ENCODE measurements at regions not wholly inside any gene's neighbourhood (a gene's known extent, or its start where the extent isn't known, plus 50 kb on each side); places are given as distances from the start of the nearest gene placed in this dataset.

DNA sequence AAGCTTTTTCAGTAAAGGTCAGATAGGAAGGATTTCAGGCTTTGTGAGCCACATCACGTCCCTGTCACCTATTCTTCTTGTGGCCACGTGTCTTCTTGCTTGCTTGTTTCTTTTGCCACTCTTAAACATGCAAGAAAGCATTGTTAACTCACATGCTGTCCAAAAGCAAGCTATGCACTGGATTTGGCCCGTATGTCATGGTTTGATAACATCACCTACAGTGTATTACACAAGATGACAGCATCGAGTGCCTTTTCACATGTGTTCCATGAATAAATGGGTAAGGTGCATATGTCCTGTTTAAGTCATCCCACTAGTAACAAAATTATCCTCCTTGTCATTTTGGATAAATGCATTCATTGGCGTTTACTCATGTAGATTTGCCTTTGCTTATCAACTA, 468.0 kb upstream of the FAT1 start:
- no CpG with 5 or more reads among the region's 5 CpGs for WGBS (ENCODE audit: extremely low coverage, insufficient read length, low lambda C conversion rate)

More for the DNA sequence above, 468.0 kb upstream of the FAT1 start:
- Histone ChIP-seq H3K4me1 (ENCODE audit: insufficient read depth, low read length) (no peaks in the 10 kb centered on the region), H3K4ac (ENCODE audit: low read depth, low read length) (no peak overlapping the region), H2AFZ (ENCODE audit: low read length) (no peak overlapping the region), H4K8ac (replicated peaks; ENCODE audit: insufficient read length, low read depth, low read length) (no peak overlapping the region), H3K27me3 (ENCODE audit: insufficient read depth, low read length) (no peaks in the 10 kb centered on the region), H3K9ac (ENCODE audit: extremely low read depth, insufficient read length, low read length) (no peak overlapping the region), H3K9me3 (ENCODE audit: control insufficient read depth, low read depth, low read length) (no peaks in the 10 kb centered on the region), H3K56ac (ENCODE audit: insufficient read length, low read depth, low read length) (no peak overlapping the region), H2AK5ac (ENCODE audit: insufficient read length, low read length) (no peak overlapping the region), H2BK12ac (ENCODE audit: insufficient read length, low read depth, low read length) (no peak overlapping the region), H3K23me2 (ENCODE audit: insufficient read length, low read depth, low read length, poor library complexity, severe bottlenecking) (no peaks in the 10 kb centered on the region), H3K18ac (ENCODE audit: insufficient read length, low read depth, low read length) (no peak overlapping the region), H3K4me2 (ENCODE audit: insufficient read depth, insufficient read length, low read length) (no peak overlapping the region), H3K79me2 (ENCODE audit: insufficient read depth, low read length) (no peaks in the 10 kb centered on the region), H4K5ac (ENCODE audit: insufficient read length, low read depth, low read length) (no peak overlapping the region), H3K14ac (ENCODE audit: insufficient read depth, low read length) (no peak overlapping the region), H2BK120ac (ENCODE audit: low read depth, low read length, poor library complexity, severe bottlenecking) (no peak overlapping the region), H3K79me1 (ENCODE audit: insufficient read depth, low read depth, low read length, poor library complexity, severe bottlenecking) (no peaks in the 10 kb centered on the region), H3T11ph (ENCODE audit: low read length) (no peak overlapping the region), H2BK20ac (ENCODE audit: low read depth, low read length, poor library complexity, severe bottlenecking) (no peak overlapping the region), H2BK15ac (ENCODE audit: low read depth, low read length) (no peak overlapping the region), H3K23ac (ENCODE audit: insufficient read length, low read depth, low read length) (no peak overlapping the region), H4K20me1 (ENCODE audit: control insufficient read depth, insufficient read depth, insufficient read length) (no peaks in the 10 kb centered on the region), H3K27ac (ENCODE audit: insufficient read length, low read depth, low read length) (no peak overlapping the region), H2BK5ac (ENCODE audit: insufficient read length, low read length) (no peak overlapping the region), H4K91ac (ENCODE audit: insufficient read length, low read depth, low read length) (no peak overlapping the region)
- no peaks in the 10 kb centered on the region for H3K27me3 Mint-ChIP-seq (ENCODE audit: low read depth)
- no peak overlapping the region for H3K4me3 Mint-ChIP-seq
- DNase-seq: no peak
- no peaks in the 10 kb centered on the region; a peak in 1 of 7 replicates for H3K36me3 Mint-ChIP-seq (ENCODE audit: insufficient read depth in 1 of 3, low read depth in 3 of 3)
- TF ChIP-seq, protein P1, sequence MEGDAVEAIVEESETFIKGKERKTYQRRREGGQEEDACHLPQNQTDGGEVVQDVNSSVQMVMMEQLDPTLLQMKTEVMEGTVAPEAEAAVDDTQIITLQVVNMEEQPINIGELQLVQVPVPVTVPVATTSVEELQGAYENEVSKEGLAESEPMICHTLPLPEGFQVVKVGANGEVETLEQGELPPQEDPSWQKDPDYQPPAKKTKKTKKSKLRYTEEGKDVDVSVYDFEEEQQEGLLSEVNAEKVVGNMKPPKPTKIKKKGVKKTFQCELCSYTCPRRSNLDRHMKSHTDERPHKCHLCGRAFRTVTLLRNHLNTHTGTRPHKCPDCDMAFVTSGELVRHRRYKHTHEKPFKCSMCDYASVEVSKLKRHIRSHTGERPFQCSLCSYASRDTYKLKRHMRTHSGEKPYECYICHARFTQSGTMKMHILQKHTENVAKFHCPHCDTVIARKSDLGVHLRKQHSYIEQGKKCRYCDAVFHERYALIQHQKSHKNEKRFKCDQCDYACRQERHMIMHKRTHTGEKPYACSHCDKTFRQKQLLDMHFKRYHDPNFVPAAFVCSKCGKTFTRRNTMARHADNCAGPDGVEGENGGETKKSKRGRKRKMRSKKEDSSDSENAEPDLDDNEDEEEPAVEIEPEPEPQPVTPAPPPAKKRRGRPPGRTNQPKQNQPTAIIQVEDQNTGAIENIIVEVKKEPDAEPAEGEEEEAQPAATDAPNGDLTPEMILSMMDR (conservative IDR thresholded peaks at IDR 0.05): no peak
- H3K9me3 Mint-ChIP-seq: no peaks in the 10 kb centered on the region
- no peak overlapping the region for H3K27ac Mint-ChIP-seq
- H3K4me1 Mint-ChIP-seq: no peaks in the 10 kb centered on the region
